PC-9 (cell line): ENCODE measurements at regions not wholly inside any gene's neighbourhood (a gene's known extent, or its start where the extent isn't known, plus 50 kb on each side); places are given as distances from the start of the nearest gene placed in this dataset.

Experiments
- BruUV-seq: library from RNA; stranded (reverse); fragments of 400-500 nt; replicated peaks from 2 replicates; lab custom pipeline; 2021; lab: Mats Ljungman, UMichigan
- CTCF ChIA-PET: fragments of 300-600 bp; sonication (Branson Sonifier 250); formaldehyde crosslinking; loops from one replicate; lab custom pipeline; 2022; ENCODE audit warnings: antibody characterized with exemption; lab: Charles Lee
- POLR2A ChIA-PET: fragments of 300-600 bp; sonication (Branson Sonifier 250); formaldehyde crosslinking; loops from one replicate; lab custom pipeline; 2022; ENCODE audit warnings: antibody characterized with exemption; ENCODE audit not compliant: unreplicated experiment; lab: Charles Lee
- DNase-seq, 2 experiments: peaks; one replicate each; pipeline versions ENCODE4 v3.0.0 to v3.0.0-alpha.2; 2015 to 2022; ENCODE audit warnings: mixed read lengths in 1 of 2
- H2AFZ ChIP-seq: fragments of 200-600 bp; sonication (generic); 2 replicates; pipeline ENCODE4 v1.8.1; 2017; ENCODE audit warnings: antibody characterized with exemption
- H3F3A ChIP-seq: fragments of 200-600 bp; sonication (generic); 2 replicates; pipeline ENCODE4 v1.8.1; 2017; ENCODE audit warnings: antibody characterized with exemption, mild to moderate bottlenecking, low read depth; ENCODE audit not compliant: insufficient read depth
- H3K27ac ChIP-seq: fragments of 200-600 bp; sonication (generic); 2 replicates; pipeline ENCODE4 v1.6.1; 2016; ENCODE audit warnings: mixed run types
- H3K27me3 ChIP-seq: fragments of 200-600 bp; sonication (generic); 2 replicates; pipeline ENCODE4 v1.6.1; 2016; ENCODE audit warnings: low read depth, mixed run types; ENCODE audit not compliant: insufficient read depth
- H3K36me3 ChIP-seq: fragments of 200-600 bp; sonication (generic); 2 replicates; pipeline ENCODE4 v1.6.1; 2016; ENCODE audit warnings: low read depth, mixed run types
- H3K4me1 ChIP-seq: fragments of 200-600 bp; sonication (generic); replicated peaks from 2 replicates; pipeline ENCODE4 v1.6.1; 2016; ENCODE audit warnings: mixed run types; ENCODE audit not compliant: insufficient read depth
- H3K4me2 ChIP-seq: fragments of 200-600 bp; sonication (generic); 2 replicates; pipeline ENCODE4 v1.6.1; 2017; ENCODE audit warnings: mixed run types
- H3K4me3 ChIP-seq: fragments of 200-600 bp; sonication (generic); 2 replicates; pipeline ENCODE4 v1.6.1; 2016; ENCODE audit warnings: mixed run types
- H3K79me2 ChIP-seq: fragments of 200-600 bp; sonication (generic); 2 replicates; pipeline ENCODE4 v1.6.1; 2017; ENCODE audit warnings: low read depth, mixed run types
- H3K9me2 ChIP-seq: fragments of 200-600 bp; sonication (generic); 2 replicates; pipeline ENCODE4 v1.8.1; 2017; ENCODE audit warnings: mild to moderate bottlenecking; ENCODE audit not compliant: insufficient read depth
- H3K9me3 ChIP-seq: fragments of 200-600 bp; sonication (generic); 2 replicates; pipeline ENCODE4 v1.8.1; 2016; ENCODE audit warnings: low read depth; ENCODE audit not compliant: insufficient read depth
- H4K20me1 ChIP-seq: fragments of 200-600 bp; sonication (generic); 2 replicates; pipeline ENCODE4 v1.8.1; 2017; ENCODE audit not compliant: insufficient read depth
- CTCF ChIP-seq: fragments of 200-600 bp; sonication (generic); conservative IDR thresholded peaks from 2 replicates; pipeline ENCODE4 v1.6.1; 2017; ENCODE audit warnings: mixed run types, antibody characterized with exemption, mild to moderate bottlenecking, moderate library complexity
- EZH2 ChIP-seq: fragments of 200-600 bp; sonication (generic); IDR thresholded peaks from 2 replicates; pipeline ENCODE4 v1.8.0; 2017; ENCODE audit warnings: antibody characterized with exemption, low read depth
- intact Hi-C: fragments of 100-400 bp; cut with micrococcal nuclease; formaldehyde crosslinking; loops from one replicate; pipeline ENCODE4 v1.10.0; 2022; ENCODE audit not compliant: unreplicated experiment

DNA sequence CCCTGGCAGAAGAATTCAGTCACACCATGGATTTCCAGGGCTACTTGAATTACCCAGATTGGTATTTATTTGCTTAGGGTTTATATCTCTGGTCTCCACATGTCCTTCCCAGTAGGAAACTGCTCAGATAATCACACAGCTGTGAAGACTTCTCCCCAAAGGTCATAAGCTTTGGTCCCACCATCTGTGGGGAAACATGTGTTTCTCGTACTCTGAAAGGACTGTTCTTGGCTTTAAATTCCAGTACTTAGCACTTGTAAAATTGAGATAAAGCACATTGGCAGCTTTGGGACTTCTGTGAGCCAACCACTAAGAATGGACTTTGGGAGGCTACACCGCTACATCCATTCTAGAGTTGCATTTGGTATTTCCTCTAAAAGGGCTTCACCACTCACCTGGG, 205.3 kb upstream of the FOXA2 start:
- TF ChIP-seq EZH2: no peak
- TF ChIP-seq CTCF: no peak
- Histone ChIP-seq H3K9me2 (no peaks in the 10 kb centered on the region), H3K79me2 (no peaks in the 10 kb centered on the region), H4K20me1 (no peaks in the 10 kb centered on the region), H2AFZ (no peak overlapping the region), H3K9me3 (no peaks in the 10 kb centered on the region; the same call in 1 of the 2 replicates), H3F3A (peaks cover 11% of the 10 kb centered on the region), H3K4me1 (peaks cover 31% of the 10 kb centered on the region), H3K4me2 (no peak overlapping the region), H3K27me3 (no peaks in the 10 kb centered on the region), H3K27ac (no peak overlapping the region), H3K36me3 (no peaks in the 10 kb centered on the region), H3K4me3 (no peak overlapping the region)
- CTCF ChIA-PET: no interaction called here
- BruUV-seq: no TSS peak
- intact Hi-C loops: loop anchor here (5.0 to 10.0 kb wide), 3 partner anchors 133 to 565 kb away; partner anchors contain the start of gene NXT1
- no peak for DNase-seq
- POLR2A ChIA-PET: no interaction called here

GRCh38 chr20:22791396-22791795, 207.0 kb upstream of the FOXA2 start:
- Histone ChIP-seq H3K27ac (peak overlapping the region; percentile 72), H3K4me1 (peaks cover 48% of the 10 kb centered on the region), H3K36me3 (no peaks in the 10 kb centered on the region), H3K9me2 (no peaks in the 10 kb centered on the region), H3K9me3 (no peaks in the 10 kb centered on the region; the same call in 1 of the 2 replicates), H3K4me3 (no peak overlapping the region), H2AFZ (no peak overlapping the region), H3K4me2 (0 out of 2 replicates have a peak overlapping the region, but pooled peaks have one; percentile 49), H3K27me3 (no peaks in the 10 kb centered on the region), H4K20me1 (no peaks in the 10 kb centered on the region), H3K79me2 (no peaks in the 10 kb centered on the region), H3F3A (peaks cover 24% of the 10 kb centered on the region)
- ChIA-PET POLR2A (interaction anchor here (0.6 to 0.7 kb wide), 3 partner anchors 28 to 99 kb away, joined by 3 to 4 read pairs (median 3); no protein-coding TSS in a partner anchor), CTCF (no interaction called here)
- TF ChIP-seq EZH2: no peak
- no peak for TF ChIP-seq CTCF
- intact Hi-C loops: loop anchor here (5.0 to 10.0 kb wide), 3 partner anchors 131 to 563 kb away; partner anchors contain the start of gene NXT1
- BruUV-seq: no TSS peak
- DNase-seq: no peak

GRCh38 chr20:22791877-22792525, 207.6 kb upstream of the FOXA2 start:
- peak overlapping the region; percentile 72 for H3K27ac ChIP-seq
- H3K4me1 ChIP-seq: peaks cover 54% of the 10 kb centered on the region
- no peaks in the 10 kb centered on the region; the same call in 1 of the 2 replicates for H3K9me3 ChIP-seq
- H4K20me1 ChIP-seq: no peaks in the 10 kb centered on the region
- CTCF ChIA-PET: no interaction called here
- peak; percentile 57 to 71 for DNase-seq
- H3K79me2 ChIP-seq: no peaks in the 10 kb centered on the region
- no peak overlapping the region for H3K4me3 ChIP-seq
- H3K4me2 ChIP-seq: peak overlapping the region; percentile 49
- TF ChIP-seq CTCF (no peak), EZH2 (no peak)
- H2AFZ ChIP-seq: no peak overlapping the region
- no peaks in the 10 kb centered on the region for H3K9me2 ChIP-seq
- intact Hi-C loops: loop anchor here (5.0 to 10.0 kb wide), 3 partner anchors 130 to 563 kb away; partner anchors contain the start of gene NXT1
- H3K27me3 ChIP-seq: no peaks in the 10 kb centered on the region
- H3K36me3 ChIP-seq: no peaks in the 10 kb centered on the region
- POLR2A ChIA-PET: interaction anchor here (0.6 to 0.7 kb wide), 3 partner anchors 29 to 100 kb away, joined by 3 to 4 read pairs (median 3); no protein-coding TSS in a partner anchor
- TSS peak; percentile 82 for BruUV-seq
- peaks cover 27% of the 10 kb centered on the region for H3F3A ChIP-seq
